ENCODE measurements at regions not wholly inside any gene's neighbourhood (a gene's known extent, or its start where the extent isn't known, plus 50 kb on each side); places are given as distances from the start of the nearest gene placed in this dataset.

- no peak for TF ChIP-seq CTCF (IDR thresholded peaks at IDR 0.05)
- TF ChIP-seq EZH2 (IDR thresholded peaks at IDR 0.05), result no peak
Measured at GRCh38 chr4:34183926-34184325, 2060.4 kb downstream of the ARAP2 start.

All from neural progenitor cell (in vitro differentiated cells).